ENCODE measurements at regions not wholly inside any gene's neighbourhood (a gene's known extent, or its start where the extent isn't known, plus 50 kb on each side); places are given as distances from the start of the nearest gene placed in this dataset.
A peak's percentile ranks its signal among the peaks of the same experiment; 100 is the strongest.

DNA sequence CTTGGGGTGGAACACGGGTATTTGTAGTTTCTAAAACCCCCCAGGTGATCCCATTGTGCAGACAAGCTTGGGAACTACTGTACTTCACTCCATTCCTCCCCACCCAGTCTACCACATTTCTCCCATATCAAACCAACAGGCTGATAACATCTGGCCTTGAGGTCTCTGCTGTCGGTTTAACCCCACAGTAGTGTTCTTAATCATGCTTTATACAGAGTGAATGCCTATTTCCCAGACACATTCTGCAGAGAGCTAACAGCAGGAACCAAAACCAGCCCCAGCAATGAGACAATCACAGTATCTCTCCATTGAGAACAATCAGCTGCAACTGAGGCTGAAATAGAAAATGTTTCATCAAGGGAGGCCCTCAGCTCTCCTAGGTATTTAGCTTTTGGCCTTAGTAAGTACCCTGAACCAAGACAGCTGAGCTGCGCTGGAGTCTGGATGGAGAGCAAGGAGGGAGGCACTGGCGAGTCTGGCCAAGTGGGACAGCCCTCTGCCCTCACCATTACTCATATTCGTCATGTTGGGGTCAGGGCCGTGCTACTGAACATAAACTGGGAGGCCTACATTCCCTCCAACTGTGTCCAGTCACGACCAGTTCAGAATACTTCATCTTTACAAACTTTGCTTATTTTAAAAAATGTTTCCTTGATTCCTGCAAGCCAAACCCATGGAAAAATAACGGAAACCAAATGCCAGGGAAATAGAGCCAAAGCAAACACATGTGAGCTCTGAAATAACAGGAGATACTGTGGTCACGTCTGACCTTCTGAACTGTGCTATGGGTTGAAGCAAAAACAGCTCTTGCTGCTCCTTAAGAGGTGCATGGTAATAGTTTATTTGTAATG is 81.0 kb downstream of the CCDC34 start:
- intact Hi-C loops (cut with micrococcal nuclease) (loop anchor here (10.0 kb wide), 1 partner anchor 67 kb away; no protein-coding TSS in a partner anchor), in situ Hi-C loops (cut with MboI; ENCODE audit: low sequenced_read_pairs) (no loop called here), dilution Hi-C loops (cut with HindIII; ENCODE audit: low sequenced_read_pairs, unreplicated experiment) (no loop called here)
- H3K27ac ChIP-seq (ENCODE audit: insufficient read depth, low read length), result no peak overlapping the region
- ATAC-seq (ENCODE audit: low read depth) (peak; percentile 99), DNase-seq (peak; percentile 90)
- no peak overlapping the region for H3K9ac ChIP-seq (ENCODE audit: low read depth, low read length)
- no peak overlapping the region for H2BK15ac ChIP-seq (ENCODE audit: low read depth, low read length)
- ChIA-PET CTCF (interaction anchor here (0.7 to 3.2 kb wide), 4 partner anchors 14 to 204 kb away, joined by 3 to 14 read pairs (median 4); no protein-coding TSS in a partner anchor), POLR2A (ENCODE audit: unreplicated experiment) (interaction anchor here (1.0 kb wide), 1 partner anchor 69 kb away, joined by 3 read pairs; no protein-coding TSS in a partner anchor)
- peak overlapping the region; percentile 77 for H2AFZ ChIP-seq (replicated peaks; ENCODE audit: low read length, poor library complexity)
- no peak for TF ChIP-seq SMC3 (IDR thresholded peaks at IDR 0.05; ENCODE audit: low read depth, low read length)
- peak; percentile 41; the same call in 1 of the 2 replicates for TF ChIP-seq FOS (IDR thresholded peaks at IDR 0.05; ENCODE audit: low read depth, low read length)
- TF ChIP-seq BHLHE40 (IDR thresholded peaks at IDR 0.05; ENCODE audit: low read depth, low read length), result peak; percentile 84
- TF ChIP-seq MAZ (IDR thresholded peaks at IDR 0.05; ENCODE audit: borderline replicate concordance, low read depth, low read length), result peak; percentile 41; the same call in 1 of the 2 replicates
- no peaks in the 10 kb centered on the region for H3K79me1 ChIP-seq (ENCODE audit: low read depth in 1 of 2, low read length in 2 of 2)
- H2BK5ac ChIP-seq (ENCODE audit: low read depth, low read length, poor library complexity, severe bottlenecking), result peak overlapping the region; percentile 3
- peaks cover 11% of the 10 kb centered on the region; the same call in 1 of the 2 replicates for H3K9me1 ChIP-seq (ENCODE audit: insufficient read depth, low read length)
- H3K4ac ChIP-seq (ENCODE audit: low read depth, low read length), result peak overlapping the region; percentile 51
- no peak overlapping the region for H4K8ac ChIP-seq (ENCODE audit: low read depth in 2 of 2, low read length in 2 of 2)
- no peaks in the 10 kb centered on the region for H3K36me3 ChIP-seq (ENCODE audit: control insufficient read depth, insufficient read depth, low read length)
- 23% methylated on average over 5 of the region's 9 CpGs; no CpG with 5 or more reads in 1 of the 2 experiments for WGBS, 2 experiments (ENCODE audit: extremely low coverage in 2 of 2, insufficient read length in 1 of 2)
- no peak overlapping the region for H4K91ac ChIP-seq (ENCODE audit: insufficient read depth, low read depth, low read length)
- 0 out of 2 replicates have a peak overlapping the region, but pooled peaks have one; percentile 38 for H2BK20ac ChIP-seq (ENCODE audit: low read depth, low read length)
- no peak overlapping the region for H4K5ac ChIP-seq (ENCODE audit: low read depth, low read length)
- H3K27me3 ChIP-seq (ENCODE audit: control insufficient read depth, insufficient read depth, low read length), result peaks cover 15% of the 10 kb centered on the region
- peaks cover 8% of the 10 kb centered on the region for H3K4me1 ChIP-seq (ENCODE audit: control insufficient read depth, insufficient read depth, low read length)
- 0 out of 2 replicates have a peak overlapping the region, but pooled peaks have one; percentile 5 for H2BK120ac ChIP-seq (ENCODE audit: low read depth, low read length)
- H3K18ac ChIP-seq (ENCODE audit: low read depth, low read length), result no peak overlapping the region
- no peaks in the 10 kb centered on the region for H3K9me3 ChIP-seq (ENCODE audit: control insufficient read depth, insufficient read depth, low read length)
- H2AK9ac ChIP-seq (replicated peaks; ENCODE audit: low read depth, low read length, poor library complexity), result no peak overlapping the region
- peaks cover 9% of the 10 kb centered on the region; the same call in 1 of the 2 replicates for H4K20me1 ChIP-seq (ENCODE audit: insufficient read depth, low read length)
- no peak overlapping the region for H3K56ac ChIP-seq (ENCODE audit: extremely low read depth, insufficient read depth, low read length)
- H3K4me3 ChIP-seq (ENCODE audit: insufficient read depth, low read depth, low read length), result no peak overlapping the region
- no TSS peak for BruUV-seq (replicated peaks)
- no peak overlapping the region for H3K14ac ChIP-seq (replicated peaks; ENCODE audit: low read depth, low read length)
- H2AK5ac ChIP-seq (ENCODE audit: low read depth, low read length), result no peak overlapping the region
- 0 out of 2 replicates have a peak overlapping the region, but pooled peaks have one; percentile 21 for H3K23ac ChIP-seq (ENCODE audit: low read depth, low read length)
- H3K4me2 ChIP-seq (ENCODE audit: low read depth, low read length), result peak overlapping the region; percentile 16; the same call in 1 of the 2 replicates
